ENCODE measurements at regions not wholly inside any gene's neighbourhood (a gene's known extent, or its start where the extent isn't known, plus 50 kb on each side); places are given as distances from the start of the nearest gene placed in this dataset.

DNA sequence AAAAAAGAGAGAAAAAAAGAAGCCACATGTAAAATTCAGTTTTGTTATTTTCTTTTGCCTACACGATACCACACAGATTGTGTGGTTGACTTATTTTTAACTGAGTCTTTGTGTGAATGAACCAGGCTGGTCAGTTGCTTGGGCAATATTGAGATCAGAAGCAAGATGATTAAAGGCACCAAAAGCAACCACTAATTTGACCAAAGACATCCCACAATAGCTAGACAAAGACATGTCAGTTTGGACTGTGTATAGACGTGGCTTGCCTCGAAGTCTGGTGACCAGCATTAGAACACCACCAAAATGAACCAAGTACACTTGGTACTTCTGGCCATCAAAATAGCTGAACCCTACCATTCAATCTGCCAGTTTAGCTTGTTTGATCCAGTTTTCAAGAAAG, 340.6 kb upstream of the TBX3 start:
- TF ChIP-seq CTCF (IDR thresholded peaks at IDR 0.05; ENCODE audit: poor library complexity) (no peak), EZH2 (IDR thresholded peaks at IDR 0.05; ENCODE audit: borderline replicate concordance) (no peak)

Data from hepatocyte (in vitro differentiated cells).